Endothelial cell (in vitro differentiated cells): ENCODE measurements at regions not wholly inside any gene's neighbourhood (a gene's known extent, or its start where the extent isn't known, plus 50 kb on each side); places are given as distances from the start of the nearest gene placed in this dataset.

Source experiments
- DNase-seq: peaks from one replicate; pipeline ENCODE4 v3.0.0; 2021; ENCODE audit warnings: low spot score
- H3K27ac Mint-ChIP-seq: one replicate; pipeline ENCODE4 v1.8.0; 2021; ENCODE audit warnings: mixed read lengths, inconsistent platforms; ENCODE audit not compliant: unreplicated experiment
- H3K27me3 Mint-ChIP-seq: one replicate; pipeline ENCODE4 v1.8.0; 2021; ENCODE audit warnings: mild to moderate bottlenecking, moderate library complexity, mixed read lengths, inconsistent platforms; ENCODE audit not compliant: unreplicated experiment
- H3K36me3 Mint-ChIP-seq: one replicate; pipeline ENCODE4 v1.8.0; 2021; ENCODE audit warnings: mild to moderate bottlenecking, low read depth, mixed read lengths, inconsistent platforms; ENCODE audit not compliant: unreplicated experiment
- H3K4me1 Mint-ChIP-seq: one replicate; pipeline ENCODE4 v1.8.0; 2021; ENCODE audit warnings: mild to moderate bottlenecking, mixed read lengths, inconsistent platforms; ENCODE audit not compliant: unreplicated experiment
- H3K4me3 Mint-ChIP-seq: one replicate; pipeline ENCODE4 v1.8.0; 2021; ENCODE audit warnings: mild to moderate bottlenecking, mixed read lengths, inconsistent platforms; ENCODE audit not compliant: unreplicated experiment
- H3K9me3 Mint-ChIP-seq: one replicate; pipeline ENCODE4 v1.8.0; 2021; ENCODE audit warnings: mixed read lengths, inconsistent platforms; ENCODE audit not compliant: unreplicated experiment
- TF ChIP-seq, protein P1 (sequence below): fragments of 200-600 bp; sonication (generic); IDR thresholded peaks from one replicate; pipeline ENCODE4 v1.5.0; 2021; ENCODE audit warnings: antibody characterized with exemption; ENCODE audit not compliant: unreplicated experiment

GRCh38 chr10:33882996-33883395 is 548.5 kb upstream of the NRP1 start:
- H3K36me3 Mint-ChIP-seq: no peaks in the 10 kb centered on the region
- DNase-seq: no peak
- H3K27ac Mint-ChIP-seq: no peak overlapping the region
- no peak overlapping the region for H3K4me3 Mint-ChIP-seq
- H3K4me1 Mint-ChIP-seq: peaks cover 4% of the 10 kb centered on the region
- H3K9me3 Mint-ChIP-seq: no peaks in the 10 kb centered on the region
- TF ChIP-seq, protein P1, sequence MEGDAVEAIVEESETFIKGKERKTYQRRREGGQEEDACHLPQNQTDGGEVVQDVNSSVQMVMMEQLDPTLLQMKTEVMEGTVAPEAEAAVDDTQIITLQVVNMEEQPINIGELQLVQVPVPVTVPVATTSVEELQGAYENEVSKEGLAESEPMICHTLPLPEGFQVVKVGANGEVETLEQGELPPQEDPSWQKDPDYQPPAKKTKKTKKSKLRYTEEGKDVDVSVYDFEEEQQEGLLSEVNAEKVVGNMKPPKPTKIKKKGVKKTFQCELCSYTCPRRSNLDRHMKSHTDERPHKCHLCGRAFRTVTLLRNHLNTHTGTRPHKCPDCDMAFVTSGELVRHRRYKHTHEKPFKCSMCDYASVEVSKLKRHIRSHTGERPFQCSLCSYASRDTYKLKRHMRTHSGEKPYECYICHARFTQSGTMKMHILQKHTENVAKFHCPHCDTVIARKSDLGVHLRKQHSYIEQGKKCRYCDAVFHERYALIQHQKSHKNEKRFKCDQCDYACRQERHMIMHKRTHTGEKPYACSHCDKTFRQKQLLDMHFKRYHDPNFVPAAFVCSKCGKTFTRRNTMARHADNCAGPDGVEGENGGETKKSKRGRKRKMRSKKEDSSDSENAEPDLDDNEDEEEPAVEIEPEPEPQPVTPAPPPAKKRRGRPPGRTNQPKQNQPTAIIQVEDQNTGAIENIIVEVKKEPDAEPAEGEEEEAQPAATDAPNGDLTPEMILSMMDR: no peak
- H3K27me3 Mint-ChIP-seq: no peaks in the 10 kb centered on the region

- TF ChIP-seq, protein P1: no peak
- Mint-ChIP-seq H3K4me1 (peaks cover 4% of the 10 kb centered on the region), H3K4me3 (no peak overlapping the region), H3K36me3 (no peaks in the 10 kb centered on the region), H3K27me3 (no peaks in the 10 kb centered on the region), H3K9me3 (no peaks in the 10 kb centered on the region), H3K27ac (no peak overlapping the region)
- no peak for DNase-seq
These were observed 545.8 kb upstream of the NRP1 start for GRCh38 chr10:33880291-33880690.

GRCh38 chr10:33878238-33878786 is 543.8 kb upstream of the NRP1 start:
- Mint-ChIP-seq H3K4me1 (peaks cover 4% of the 10 kb centered on the region), H3K27ac (no peak overlapping the region), H3K27me3 (no peaks in the 10 kb centered on the region), H3K9me3 (no peaks in the 10 kb centered on the region), H3K36me3 (no peaks in the 10 kb centered on the region), H3K4me3 (no peak overlapping the region)
- TF ChIP-seq, protein P1: no peak
- DNase-seq: no peak

- Mint-ChIP-seq H3K9me3 (no peaks in the 10 kb centered on the region), H3K27me3 (no peaks in the 10 kb centered on the region), H3K36me3 (no peaks in the 10 kb centered on the region), H3K27ac (no peak overlapping the region), H3K4me3 (no peak overlapping the region), H3K4me1 (peaks cover 5% of the 10 kb centered on the region)
- DNase-seq: no peak
- TF ChIP-seq, protein P1: no peak
These were observed 542.3 kb upstream of the NRP1 start for GRCh38 chr10:33876584-33877400.

DNA sequence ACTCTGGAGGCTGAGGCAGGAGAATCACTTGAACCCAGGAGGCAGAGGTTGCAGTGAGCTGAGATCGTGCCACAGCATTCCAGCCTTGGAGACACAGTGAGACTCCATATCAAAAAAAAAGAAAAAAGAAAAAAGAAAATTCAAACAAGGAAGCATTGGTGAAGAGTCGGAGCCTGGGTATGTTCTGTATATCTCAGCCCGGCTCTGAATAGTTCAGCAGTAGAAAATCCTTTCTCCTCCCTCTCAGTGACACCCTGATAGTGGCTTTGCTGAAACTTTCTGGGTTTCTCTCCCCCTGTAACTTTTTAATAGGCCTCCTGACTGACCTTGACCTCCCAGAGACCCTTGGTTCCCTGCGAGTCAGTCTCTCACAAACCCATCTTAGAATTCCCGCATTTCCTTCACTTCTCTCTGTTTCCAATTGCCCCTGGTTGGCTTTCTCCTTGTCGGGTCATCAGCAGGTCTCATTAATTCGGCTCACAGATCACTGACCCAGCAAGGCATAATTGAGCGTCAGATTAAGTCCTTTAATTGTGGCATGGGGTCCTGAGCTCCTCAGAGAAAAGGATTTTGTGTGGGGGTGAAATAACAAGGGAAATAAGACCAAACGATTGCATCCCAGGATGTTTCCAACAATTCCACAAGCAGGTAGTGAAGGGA is 541.6 kb upstream of the NRP1 start:
- DNase-seq: no peak
- TF ChIP-seq, protein P1: no peak
- Mint-ChIP-seq H3K27me3 (no peaks in the 10 kb centered on the region), H3K36me3 (no peaks in the 10 kb centered on the region), H3K4me1 (peaks cover 12% of the 10 kb centered on the region), H3K4me3 (no peak overlapping the region), H3K9me3 (no peaks in the 10 kb centered on the region), H3K27ac (no peak overlapping the region)
